Lower lobe of right lung (tissue), 2 donors: ENCODE measurements at regions not wholly inside any gene's neighbourhood (a gene's known extent, or its start where the extent isn't known, plus 50 kb on each side); places are given as distances from the start of the nearest gene placed in this dataset.

Source experiments
- ATAC-seq, 2 donors: fragments of 200-7000 bp; cut with Tn5 transposase; one replicate each; pipeline ENCODE4 v1.9.1; 2020 to 2022; ENCODE audit warnings: mild to moderate bottlenecking in 2 of 2, moderate library complexity in 2 of 2
- DNase-seq: peaks from one replicate; pipeline ENCODE4 v3.0.0-alpha.2; 2020
- H3K27ac ChIP-seq: fragments of 200-600 bp; one replicate; pipeline ENCODE4 v1.8.0; 2022
- H3K27me3 ChIP-seq: fragments of 200-600 bp; one replicate; pipeline ENCODE4 v1.8.0; 2022; ENCODE audit warnings: low read depth
- H3K36me3 ChIP-seq: fragments of 200-600 bp; one replicate; pipeline ENCODE4 v1.8.0; 2022; ENCODE audit warnings: mild to moderate bottlenecking
- H3K4me1 ChIP-seq: fragments of 200-600 bp; one replicate; pipeline ENCODE4 v1.8.0; 2022
- H3K4me3 ChIP-seq: fragments of 200-600 bp; one replicate; pipeline ENCODE4 v1.8.0; 2022; ENCODE audit warnings: mild to moderate bottlenecking
- H3K9me3 ChIP-seq: fragments of 200-600 bp; one replicate; pipeline ENCODE4 v1.8.0; 2022
- intact Hi-C: fragments of 100-400 bp; cut with DNase I; formaldehyde crosslinking; loops from one replicate; pipeline ENCODE4 v1.11.0; 2022
- TF ChIP-seq, protein P1 (sequence below): fragments of 200-600 bp; IDR thresholded peaks from one replicate; pipeline ENCODE4 v1.8.0; 2022; ENCODE audit warnings: antibody characterized with exemption, mild to moderate bottlenecking
- donor health status: DM: no; HTN: yes; CAD: no; lungs with severe emphysema.

DNA sequence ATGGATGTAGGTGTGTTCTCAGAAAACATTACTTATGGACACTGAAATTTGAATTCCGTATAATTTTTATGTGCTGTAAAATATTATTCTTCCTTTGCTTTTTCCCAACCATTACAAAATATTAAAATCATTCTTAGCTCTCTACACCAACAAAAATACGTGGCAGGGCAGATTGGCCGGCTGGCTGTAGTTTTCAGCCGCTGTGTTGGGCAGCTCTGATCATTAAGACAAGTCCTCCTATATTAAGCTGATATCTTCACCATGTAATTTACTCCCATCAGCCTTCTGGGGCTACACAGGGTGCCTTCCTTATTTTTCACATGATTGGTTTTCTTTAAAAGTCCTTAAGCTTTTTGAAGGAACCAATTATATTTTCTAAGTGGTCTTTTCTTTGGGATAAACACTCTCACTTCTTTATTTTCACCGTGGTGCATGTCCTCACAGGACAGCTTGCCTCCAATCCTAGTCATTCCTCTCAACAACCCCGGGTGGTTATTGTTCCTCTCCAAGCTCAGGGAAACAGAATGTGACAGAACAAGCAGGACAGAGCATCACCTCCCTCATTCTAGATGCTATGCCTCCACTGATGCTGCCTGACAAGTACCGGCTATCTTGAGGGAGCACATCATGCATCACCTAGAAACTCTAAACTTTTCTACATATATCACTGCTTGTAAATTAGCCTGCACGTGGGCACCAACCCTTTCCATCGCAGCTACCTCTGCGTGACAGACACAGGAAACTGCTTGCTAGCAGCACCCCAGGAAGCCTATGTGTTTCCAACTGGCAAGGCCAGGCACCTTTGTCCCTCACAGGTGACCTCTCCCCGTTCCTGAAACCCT, 362.3 kb downstream of the MYCN start:
- Histone ChIP-seq H3K27ac (no peak overlapping the region), H3K9me3 (peaks cover 9% of the 10 kb centered on the region), H3K4me1 (no peaks in the 10 kb centered on the region), H3K4me3 (peak overlapping the region; percentile 32), H3K36me3 (no peaks in the 10 kb centered on the region), H3K27me3 (peaks cover 11% of the 10 kb centered on the region)
- intact Hi-C loops, result no loop called here
- DNase-seq (no peak), ATAC-seq (no peak)
- TF ChIP-seq, protein P1, sequence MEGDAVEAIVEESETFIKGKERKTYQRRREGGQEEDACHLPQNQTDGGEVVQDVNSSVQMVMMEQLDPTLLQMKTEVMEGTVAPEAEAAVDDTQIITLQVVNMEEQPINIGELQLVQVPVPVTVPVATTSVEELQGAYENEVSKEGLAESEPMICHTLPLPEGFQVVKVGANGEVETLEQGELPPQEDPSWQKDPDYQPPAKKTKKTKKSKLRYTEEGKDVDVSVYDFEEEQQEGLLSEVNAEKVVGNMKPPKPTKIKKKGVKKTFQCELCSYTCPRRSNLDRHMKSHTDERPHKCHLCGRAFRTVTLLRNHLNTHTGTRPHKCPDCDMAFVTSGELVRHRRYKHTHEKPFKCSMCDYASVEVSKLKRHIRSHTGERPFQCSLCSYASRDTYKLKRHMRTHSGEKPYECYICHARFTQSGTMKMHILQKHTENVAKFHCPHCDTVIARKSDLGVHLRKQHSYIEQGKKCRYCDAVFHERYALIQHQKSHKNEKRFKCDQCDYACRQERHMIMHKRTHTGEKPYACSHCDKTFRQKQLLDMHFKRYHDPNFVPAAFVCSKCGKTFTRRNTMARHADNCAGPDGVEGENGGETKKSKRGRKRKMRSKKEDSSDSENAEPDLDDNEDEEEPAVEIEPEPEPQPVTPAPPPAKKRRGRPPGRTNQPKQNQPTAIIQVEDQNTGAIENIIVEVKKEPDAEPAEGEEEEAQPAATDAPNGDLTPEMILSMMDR, result no peak

DNA sequence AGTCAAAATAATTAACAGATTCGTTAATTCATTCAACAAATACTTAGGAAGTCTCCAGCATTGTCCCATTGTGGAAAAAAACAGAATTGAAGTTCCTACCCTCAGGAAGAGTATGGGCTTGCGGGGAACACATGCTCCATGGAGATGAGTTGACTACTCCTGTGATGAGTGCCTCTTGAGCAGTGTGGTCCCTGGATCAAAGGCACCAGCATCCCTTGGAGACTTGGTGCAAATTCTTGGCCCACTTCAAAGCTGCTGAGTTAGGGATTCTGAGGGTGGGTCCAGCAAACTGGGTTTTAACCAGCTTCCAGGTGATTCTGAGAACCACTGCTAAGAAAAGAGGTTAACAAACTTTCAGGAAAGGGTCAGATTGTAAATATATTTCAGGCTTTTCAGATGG, 361.6 kb downstream of the MYCN start:
- no peaks in the 10 kb centered on the region for H3K36me3 ChIP-seq
- ATAC-seq, result no peak

DNA sequence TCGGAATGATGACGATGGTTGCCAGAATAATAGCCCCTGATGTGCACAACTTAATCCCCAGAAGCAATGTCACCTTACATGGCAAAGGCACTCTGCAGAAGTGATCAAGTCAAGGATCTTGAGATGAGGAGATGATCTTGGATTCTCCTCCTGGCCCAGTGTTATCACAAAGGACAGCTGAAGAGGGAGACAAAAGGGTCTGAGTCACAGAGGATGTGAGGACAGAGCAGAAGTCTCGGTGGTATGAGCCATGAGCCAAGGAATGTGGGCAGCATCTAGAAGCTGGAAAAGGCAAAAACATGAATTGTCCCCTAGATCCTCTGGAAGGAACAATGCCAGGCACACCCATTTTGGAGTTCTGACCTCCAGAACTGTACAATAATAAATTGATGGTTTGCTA, 358.5 kb downstream of the MYCN start:
- H3K27me3 ChIP-seq, result peaks cover 3% of the 10 kb centered on the region
- H3K4me3 ChIP-seq, result no peak overlapping the region
- TF ChIP-seq, protein P1, result no peak
- H3K36me3 ChIP-seq, result no peaks in the 10 kb centered on the region
- H3K9me3 ChIP-seq, result peaks cover 9% of the 10 kb centered on the region
- ATAC-seq (no peak), DNase-seq (no peak)
- H3K27ac ChIP-seq, result no peak overlapping the region
- intact Hi-C loops, result no loop called here
- no peaks in the 10 kb centered on the region for H3K4me1 ChIP-seq

More for the DNA sequence above, 361.6 kb downstream of the MYCN start:
- TF ChIP-seq, protein P1, result no peak
- no peaks in the 10 kb centered on the region for H3K4me1 ChIP-seq
- DNase-seq, result no peak
- intact Hi-C loops, result no loop called here
- peaks cover 9% of the 10 kb centered on the region for H3K9me3 ChIP-seq
- no peak overlapping the region for H3K4me3 ChIP-seq
- H3K27ac ChIP-seq, result no peak overlapping the region
- peaks cover 11% of the 10 kb centered on the region for H3K27me3 ChIP-seq

DNA sequence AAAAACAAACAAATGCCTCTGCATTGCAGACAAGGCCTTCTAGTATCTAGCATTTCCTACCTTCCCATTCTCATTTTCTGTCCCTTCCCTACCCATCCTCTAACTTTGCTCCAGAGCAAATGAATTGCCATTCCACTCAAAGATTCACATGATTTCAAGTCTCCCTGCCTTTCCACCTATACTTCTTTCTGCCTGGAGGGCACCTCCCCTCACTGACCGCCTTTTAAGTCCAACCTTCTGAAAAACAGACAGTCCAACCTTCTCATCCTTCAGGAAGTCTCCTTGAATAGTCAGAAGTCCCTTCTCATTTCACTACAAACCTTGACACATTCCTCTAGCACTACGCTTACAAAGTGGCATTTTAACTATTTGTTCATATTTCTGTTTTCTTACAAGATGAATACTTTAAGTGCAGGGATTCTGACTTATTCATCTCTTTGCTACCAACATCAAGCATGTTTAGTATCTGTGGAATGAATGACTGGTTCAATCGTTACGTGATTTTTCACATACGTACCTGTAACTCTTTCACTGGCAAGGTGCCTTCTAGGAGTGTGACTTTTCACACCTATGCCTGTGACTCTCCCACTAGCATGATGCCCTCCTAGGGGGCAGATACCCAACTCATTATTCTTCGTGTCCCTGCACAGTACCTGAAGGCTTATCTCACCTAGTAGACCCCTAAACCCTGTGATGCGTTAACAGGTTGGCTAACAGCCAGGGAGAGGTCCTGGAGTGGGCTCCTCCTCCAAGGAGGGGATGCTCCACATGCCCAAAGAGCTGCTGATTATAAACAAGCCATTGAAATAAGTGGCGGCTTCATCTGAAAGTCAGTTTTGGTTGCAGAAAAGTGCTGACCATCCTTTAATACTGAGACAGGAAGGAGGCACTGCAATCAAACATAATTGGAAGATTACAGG, 356.2 kb downstream of the MYCN start:
- no peaks in the 10 kb centered on the region for H3K27me3 ChIP-seq
- H3K4me1 ChIP-seq, result no peaks in the 10 kb centered on the region
- H3K36me3 ChIP-seq, result no peaks in the 10 kb centered on the region
- DNase-seq (no peak), ATAC-seq (no peak)
- intact Hi-C loops, result no loop called here
- TF ChIP-seq, protein P1, result no peak
- H3K4me3 ChIP-seq, result no peak overlapping the region
- peaks cover 9% of the 10 kb centered on the region for H3K9me3 ChIP-seq
- H3K27ac ChIP-seq, result no peak overlapping the region

DNA sequence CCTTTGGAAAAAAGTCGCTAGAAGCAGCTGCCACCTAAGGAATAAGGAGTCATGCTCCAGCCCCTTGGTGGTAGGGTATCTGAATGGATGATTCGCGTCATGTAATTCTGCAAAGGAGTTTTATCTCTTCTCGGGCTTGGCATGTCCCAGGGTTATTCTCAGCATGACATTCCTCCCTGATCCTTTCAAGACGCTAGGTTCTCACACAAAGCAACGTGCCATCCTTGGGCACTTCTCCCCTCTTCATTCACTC, 355.6 kb downstream of the MYCN start:
- intact Hi-C loops, result no loop called here
- no peaks in the 10 kb centered on the region for H3K27me3 ChIP-seq
- no peak for ATAC-seq
- no peaks in the 10 kb centered on the region for H3K36me3 ChIP-seq
- no peak overlapping the region for H3K4me3 ChIP-seq
- H3K27ac ChIP-seq, result no peak overlapping the region
- no peak for DNase-seq
- H3K9me3 ChIP-seq, result peaks cover 9% of the 10 kb centered on the region
- TF ChIP-seq, protein P1, result no peak
- no peaks in the 10 kb centered on the region for H3K4me1 ChIP-seq
